ENCODE measurements at regions not wholly inside any gene's neighbourhood (a gene's known extent, or its start where the extent isn't known, plus 50 kb on each side); places are given as distances from the start of the nearest gene placed in this dataset.

GRCh38 chr18:24935008-24935407 lies 417.0 kb downstream of the ZNF521 start:
- TF ChIP-seq CTCF (conservative IDR thresholded peaks at IDR 0.05; ENCODE audit: low read length): no peak
- TF ChIP-seq EZH2phosphoT487 (IDR thresholded peaks at IDR 0.05; ENCODE audit: borderline replicate concordance, low read depth, low read length): no peak

Data from OCI-LY7 (cell line).